K562 (cell line): ENCODE measurements at regions not wholly inside any gene's neighbourhood (a gene's known extent, or its start where the extent isn't known, plus 50 kb on each side); places are given as distances from the start of the nearest gene placed in this dataset.

Source experiments
- ATAC-seq: fragments of 200-7000 bp; cut with Tn5 transposase; 3 replicates; pipeline ENCODE4 v1.9.1; 2020; ENCODE audit warnings: moderate library complexity
- BruUV-seq: library from RNA; stranded (reverse); fragments of 400-500 nt; replicated peaks from 2 replicates; lab custom pipeline; 2021; lab: Mats Ljungman, UMichigan
- CTCF ChIA-PET: fragments of 300-600 bp; formaldehyde crosslinking; extraction: SDS; loops from one replicate; lab custom pipeline; 2021; ENCODE audit warnings: low intra/inter-chr PET ratio; lab: Yijun Ruan, JAX
- POLR2A ChIA-PET: fragments of 300-600, 350-650 bp; sonication (Branson Sonifier 250); formaldehyde crosslinking; extraction: SDS; loops from one replicate; lab custom pipeline; 2021; ENCODE audit warnings: antibody characterized with exemption, inconsistent platforms; lab: Yijun Ruan, JAX
- DNase-seq, 4 experiments: peaks; one replicate each; pipeline versions ENCODE4 v3.0.0 to v3.0.0-alpha.2; 2011 to 2018; ENCODE audit warnings: low spot score in 3 of 4, mixed read lengths in 3 of 4; ENCODE audit errors: extremely low read depth in 1 of 4
- FAIRE-seq: peaks from 2 replicates; lab custom pipeline; 2011; peaks lifted over from hg19 to GRCh38; lab: Jason Lieb, UNC
- H2AFZ ChIP-seq: 2 replicates; pipeline ENCODE4 v1.6.0; 2011; ENCODE audit warnings: low read depth, low read length, control low read depth, inconsistent platforms
- H3K27ac ChIP-seq: fragments of 200-600 bp; 3 replicates; pipeline ENCODE4 v1.8.0; 2011; ENCODE audit warnings: low read depth, mild to moderate bottlenecking, control low read depth, inconsistent platforms, low read length, moderate library complexity, mixed read lengths; ENCODE audit errors: extremely low read depth
- H3K27me3 ChIP-seq, 2 experiments: fragments of 300-600 bp in 1 of 2; 2 replicates in 1 of 2; 3 replicates in 1 of 2; pipeline versions ENCODE4 v1.6.0 to v1.8.0; 2011; ENCODE audit warnings: inconsistent platforms in 2 of 2, low read length in 2 of 2, mild to moderate bottlenecking in 1 of 2, mixed read lengths in 1 of 2, moderate library complexity in 1 of 2; ENCODE audit not compliant: control insufficient read depth in 2 of 2, insufficient read depth in 2 of 2
- H3K36me3 ChIP-seq: fragments of 300-600 bp; 3 replicates; pipeline ENCODE4 v1.8.0; 2011; ENCODE audit warnings: mild to moderate bottlenecking, low read length, inconsistent platforms; ENCODE audit not compliant: control insufficient read depth, insufficient read depth
- H3K4me1 ChIP-seq, 2 experiments: fragments of 200-600 bp in 1 of 2; replicated peaks in 1 of 2; 2 replicates in 1 of 2; 3 replicates in 1 of 2; pipeline versions ENCODE4 v1.5.1 to v1.8.0; 2011; ENCODE audit warnings: inconsistent platforms in 2 of 2, low read length in 2 of 2, mild to moderate bottlenecking in 1 of 2, mixed read lengths in 1 of 2, moderate library complexity in 1 of 2; ENCODE audit not compliant: control insufficient read depth in 2 of 2, insufficient read depth in 2 of 2
- H3K4me2 ChIP-seq: 2 replicates; pipeline ENCODE4 v1.6.1; 2011; ENCODE audit warnings: low read length, control low read depth, inconsistent platforms, mixed read lengths; ENCODE audit not compliant: insufficient read depth
- H3K4me3 ChIP-seq: fragments of 200-600 bp; sonication (generic), shearing (Covaris generic); 2 replicates; pipeline ENCODE4 v1.5.1; 2016; ENCODE audit warnings: control low read depth, inconsistent platforms
- H3K79me2 ChIP-seq: fragments of 200-600 bp; 3 replicates; pipeline ENCODE4 v1.8.0; 2011; ENCODE audit warnings: low read length, inconsistent platforms; ENCODE audit not compliant: control insufficient read depth, insufficient read depth
- H3K9ac ChIP-seq, 2 experiments: 2 replicates each; pipeline versions ENCODE4 v1.6.0 to v1.6.1; 2011; ENCODE audit warnings: low read depth in 2 of 2, low read length in 2 of 2, control low read depth in 1 of 2, inconsistent platforms in 1 of 2, mild to moderate bottlenecking in 1 of 2, mixed read lengths in 1 of 2; ENCODE audit not compliant: insufficient read depth in 1 of 2
- H3K9me1 ChIP-seq: one replicate; pipeline ENCODE4 v1.6.0; 2011; ENCODE audit warnings: inconsistent platforms, mild to moderate bottlenecking, low read length, moderate library complexity; ENCODE audit not compliant: control insufficient read depth, insufficient read depth
- H3K9me3 ChIP-seq: replicated peaks from 2 replicates; pipeline ENCODE4 v1.5.1; 2011; ENCODE audit warnings: low read depth, low read length, inconsistent platforms; ENCODE audit not compliant: control insufficient read depth, insufficient read depth
- H4K20me1 ChIP-seq: replicated peaks from 2 replicates; pipeline ENCODE4 v1.6.1; 2011; ENCODE audit warnings: low read length, inconsistent platforms, mixed read lengths; ENCODE audit not compliant: control insufficient read depth, insufficient read depth
- RBM22 ChIP-seq: fragments of 200-400 bp; formaldehyde crosslinking; IDR thresholded peaks from 2 replicates; pipeline ENCODE4 v1.6.1; 2018; ENCODE audit warnings: low read length, low read depth; ENCODE audit not compliant: poor library complexity, severe bottlenecking
- WGBS: fragments of 100-300 bp; shearing (Covaris generic); methylation state at CpG from one replicate; pipeline ENCODE4 v1.1.6; 2016; ENCODE audit warnings: low coverage, mixed read lengths; ENCODE audit not compliant: insufficient coverage; ENCODE audit errors: missing lambda C conversion rate; 5-methylcytosine and 5-hydroxymethylcytosine counted together
- in situ Hi-C: fragments of 300-500 bp; cut with MboI; formaldehyde crosslinking; loops from 4 replicates; pipeline ENCODE4 v1.15.0; 2018; ENCODE audit warnings: inconsistent platforms, mixed read lengths
- intact Hi-C: fragments of 100-400 bp; cut with micrococcal nuclease; formaldehyde crosslinking; loops from 2 replicates; pipeline ENCODE4 v1.14.2; 2022
- TF ChIP-seq, protein P1 (sequence below): fragments of 450-650 bp; conservative IDR thresholded peaks from 2 replicates; pipeline ENCODE4 v1.6.1; 2016; ENCODE audit warnings: missing genetic modification characterization, low read depth, mild to moderate bottlenecking, missing compliant biosample characterization, moderate library complexity
- TF ChIP-seq, protein P2 (sequence below): fragments of 450-650 bp; IDR thresholded peaks from 2 replicates; pipeline ENCODE4 v1.6.1; 2017; ENCODE audit warnings: antibody characterized with exemption, mild to moderate bottlenecking
- TF ChIP-seq, protein P3 (sequence below), 2 experiments: fragments of 450-650 bp; IDR thresholded peaks; 2 replicates each; pipeline ENCODE4 v1.6.1; 2016; ENCODE audit warnings: mild to moderate bottlenecking in 2 of 2, borderline replicate concordance in 1 of 2, low read depth in 1 of 2, moderate library complexity in 1 of 2

DNA sequence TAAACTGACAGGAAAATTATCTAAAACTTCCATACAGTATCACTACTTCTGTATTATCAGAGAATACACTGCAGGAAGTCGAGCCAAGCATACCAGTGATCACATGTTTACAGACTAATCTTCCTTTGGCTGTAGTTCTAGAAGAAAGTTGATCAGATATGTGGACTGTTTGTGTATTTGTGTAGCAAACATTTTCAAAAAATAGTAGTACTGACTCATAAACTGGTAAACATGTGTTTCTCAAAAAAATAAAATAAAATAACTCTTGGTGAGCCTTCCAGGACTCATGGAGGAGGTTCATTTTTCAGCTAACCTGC, 148.9 kb upstream of the SLC39A10 start:
- DNase-seq (no peak), FAIRE-seq (no peak), ATAC-seq (no peak)
- Histone ChIP-seq H4K20me1 (no peaks in the 10 kb centered on the region), H3K36me3 (no peaks in the 10 kb centered on the region; the same call in 2 of the 3 replicates), H3K9me1 (no peaks in the 10 kb centered on the region), H3K9ac (no peak overlapping the region), H3K27ac (no peak overlapping the region), H3K27me3 (no peaks in the 10 kb centered on the region), H3K4me1 (peaks cover 8 to 15% of the 10 kb centered on the region in 2 experiments; a peak in 4 of 5 replicates), H3K79me2 (no peaks in the 10 kb centered on the region), H3K4me3 (no peak overlapping the region), H3K4me2 (no peak overlapping the region), H3K9me3 (no peaks in the 10 kb centered on the region; the same call in none of the 2 replicates), H2AFZ (peak overlapping the region; percentile 72; the same call in 1 of the 2 replicates)
- intact Hi-C loops = no loop called here
- in situ Hi-C loops = no loop called here
- WGBS = no CpG with 5 or more reads among the region's 1 CpG
- ChIA-PET POLR2A (no interaction called here), CTCF (no interaction called here)
- BruUV-seq = no TSS peak
- no peak for TF ChIP-seq RBM22
- TF ChIP-seq, protein P1, sequence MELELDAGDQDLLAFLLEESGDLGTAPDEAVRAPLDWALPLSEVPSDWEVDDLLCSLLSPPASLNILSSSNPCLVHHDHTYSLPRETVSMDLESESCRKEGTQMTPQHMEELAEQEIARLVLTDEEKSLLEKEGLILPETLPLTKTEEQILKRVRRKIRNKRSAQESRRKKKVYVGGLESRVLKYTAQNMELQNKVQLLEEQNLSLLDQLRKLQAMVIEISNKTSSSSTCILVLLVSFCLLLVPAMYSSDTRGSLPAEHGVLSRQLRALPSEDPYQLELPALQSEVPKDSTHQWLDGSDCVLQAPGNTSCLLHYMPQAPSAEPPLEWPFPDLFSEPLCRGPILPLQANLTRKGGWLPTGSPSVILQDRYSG (tag) = no peak
- TF ChIP-seq, protein P2, sequence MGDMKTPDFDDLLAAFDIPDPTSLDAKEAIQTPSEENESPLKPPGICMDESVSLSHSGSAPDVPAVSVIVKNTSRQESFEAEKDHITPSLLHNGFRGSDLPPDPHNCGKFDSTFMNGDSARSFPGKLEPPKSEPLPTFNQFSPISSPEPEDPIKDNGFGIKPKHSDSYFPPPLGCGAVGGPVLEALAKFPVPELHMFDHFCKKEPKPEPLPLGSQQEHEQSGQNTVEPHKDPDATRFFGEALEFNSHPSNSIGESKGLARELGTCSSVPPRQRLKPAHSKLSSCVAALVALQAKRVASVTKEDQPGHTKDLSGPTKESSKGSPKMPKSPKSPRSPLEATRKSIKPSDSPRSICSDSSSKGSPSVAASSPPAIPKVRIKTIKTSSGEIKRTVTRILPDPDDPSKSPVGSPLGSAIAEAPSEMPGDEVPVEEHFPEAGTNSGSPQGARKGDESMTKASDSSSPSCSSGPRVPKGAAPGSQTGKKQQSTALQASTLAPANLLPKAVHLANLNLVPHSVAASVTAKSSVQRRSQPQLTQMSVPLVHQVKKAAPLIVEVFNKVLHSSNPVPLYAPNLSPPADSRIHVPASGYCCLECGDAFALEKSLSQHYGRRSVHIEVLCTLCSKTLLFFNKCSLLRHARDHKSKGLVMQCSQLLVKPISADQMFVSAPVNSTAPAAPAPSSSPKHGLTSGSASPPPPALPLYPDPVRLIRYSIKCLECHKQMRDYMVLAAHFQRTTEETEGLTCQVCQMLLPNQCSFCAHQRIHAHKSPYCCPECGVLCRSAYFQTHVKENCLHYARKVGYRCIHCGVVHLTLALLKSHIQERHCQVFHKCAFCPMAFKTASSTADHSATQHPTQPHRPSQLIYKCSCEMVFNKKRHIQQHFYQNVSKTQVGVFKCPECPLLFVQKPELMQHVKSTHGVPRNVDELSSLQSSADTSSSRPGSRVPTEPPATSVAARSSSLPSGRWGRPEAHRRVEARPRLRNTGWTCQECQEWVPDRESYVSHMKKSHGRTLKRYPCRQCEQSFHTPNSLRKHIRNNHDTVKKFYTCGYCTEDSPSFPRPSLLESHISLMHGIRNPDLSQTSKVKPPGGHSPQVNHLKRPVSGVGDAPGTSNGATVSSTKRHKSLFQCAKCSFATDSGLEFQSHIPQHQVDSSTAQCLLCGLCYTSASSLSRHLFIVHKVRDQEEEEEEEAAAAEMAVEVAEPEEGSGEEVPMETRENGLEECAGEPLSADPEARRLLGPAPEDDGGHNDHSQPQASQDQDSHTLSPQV = 0 out of 2 replicates have a peak, but pooled peaks have one; percentile 24
- TF ChIP-seq, protein P3, sequence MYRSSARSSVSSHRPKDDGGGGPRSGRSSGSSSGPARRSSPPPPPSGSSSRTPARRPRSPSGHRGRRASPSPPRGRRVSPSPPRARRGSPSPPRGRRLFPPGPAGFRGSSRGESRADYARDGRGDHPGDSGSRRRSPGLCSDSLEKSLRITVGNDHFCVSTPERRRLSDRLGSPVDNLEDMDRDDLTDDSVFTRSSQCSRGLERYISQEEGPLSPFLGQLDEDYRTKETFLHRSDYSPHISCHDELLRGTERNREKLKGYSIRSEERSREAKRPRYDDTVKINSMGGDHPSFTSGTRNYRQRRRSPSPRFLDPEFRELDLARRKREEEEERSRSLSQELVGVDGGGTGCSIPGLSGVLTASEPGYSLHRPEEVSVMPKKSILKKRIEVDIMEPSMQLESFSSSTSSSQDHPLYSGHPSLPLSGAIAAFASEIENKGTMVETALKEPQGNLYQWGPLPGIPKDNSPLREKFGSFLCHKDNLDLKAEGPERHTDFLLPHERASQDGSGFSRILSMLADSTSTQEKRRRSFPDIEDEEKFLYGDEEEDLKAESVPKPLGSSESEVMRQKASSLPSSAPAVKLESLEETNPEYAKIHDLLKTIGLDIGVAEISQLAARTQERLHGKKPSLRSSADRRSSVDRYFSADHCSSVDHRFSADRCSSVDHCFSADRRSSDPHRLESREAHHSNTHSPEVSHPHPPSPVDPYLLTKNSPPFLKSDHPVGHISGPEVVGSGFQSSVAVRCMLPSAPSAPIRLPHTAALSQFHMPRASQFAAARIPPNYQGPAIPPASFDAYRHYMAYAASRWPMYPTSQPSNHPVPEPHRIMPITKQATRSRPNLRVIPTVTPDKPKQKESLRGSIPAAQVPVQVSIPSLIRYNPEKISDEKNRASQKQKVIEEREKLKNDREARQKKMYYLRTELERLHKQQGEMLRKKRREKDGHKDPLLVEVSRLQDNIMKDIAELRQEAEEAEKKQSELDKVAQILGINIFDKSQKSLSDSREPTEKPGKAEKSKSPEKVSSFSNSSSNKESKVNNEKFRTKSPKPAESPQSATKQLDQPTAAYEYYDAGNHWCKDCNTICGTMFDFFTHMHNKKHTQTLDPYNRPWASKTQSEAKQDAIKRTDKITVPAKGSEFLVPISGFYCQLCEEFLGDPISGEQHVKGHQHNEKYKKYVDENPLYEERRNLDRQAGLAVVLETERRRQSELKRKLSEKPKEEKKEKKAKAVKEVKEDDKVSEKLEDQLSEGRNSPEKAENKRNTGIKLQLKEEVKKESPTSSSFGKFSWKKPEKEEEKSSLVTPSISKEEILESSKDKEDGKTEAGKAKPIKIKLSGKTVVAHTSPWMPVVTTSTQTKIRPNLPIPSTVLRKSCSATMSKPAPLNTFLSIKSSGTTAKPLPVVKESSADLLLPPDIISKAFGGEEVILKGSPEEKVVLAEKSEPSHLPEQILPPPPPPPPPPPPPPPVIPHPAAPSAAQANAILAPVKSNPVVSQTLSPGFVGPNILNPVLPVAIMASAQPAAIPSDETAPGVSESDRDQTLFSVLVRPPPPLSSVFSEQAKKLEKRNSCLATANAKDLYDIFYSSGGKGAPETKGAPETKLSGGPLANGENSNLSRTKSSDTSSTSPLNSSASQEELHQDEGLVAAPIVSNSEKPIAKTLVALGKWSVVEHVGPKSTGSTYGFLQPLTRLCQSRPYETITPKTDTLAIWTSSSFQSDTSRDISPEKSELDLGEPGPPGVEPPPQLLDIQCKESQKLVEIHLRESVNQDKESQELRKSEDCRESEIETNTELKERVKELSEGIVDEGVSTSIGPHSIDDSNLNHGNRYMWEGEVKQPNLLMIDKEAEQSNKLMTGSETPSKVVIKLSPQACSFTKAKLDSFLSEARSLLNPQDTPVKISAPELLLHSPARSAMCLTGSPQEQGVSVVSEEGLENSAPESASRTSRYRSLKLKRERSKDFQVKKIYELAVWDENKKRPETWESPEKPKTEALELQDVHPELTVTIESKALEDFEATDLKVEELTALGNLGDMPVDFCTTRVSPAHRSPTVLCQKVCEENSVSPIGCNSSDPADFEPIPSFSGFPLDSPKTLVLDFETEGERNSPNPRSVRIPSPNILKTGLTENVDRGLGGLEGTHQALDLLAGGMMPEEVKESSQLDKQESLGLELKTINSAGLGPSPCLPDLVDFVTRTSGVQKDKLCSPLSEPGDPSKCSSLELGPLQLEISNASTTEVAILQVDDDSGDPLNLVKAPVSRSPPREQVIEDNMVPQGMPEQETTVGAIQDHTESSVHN (IDR thresholded peaks at IDR 0.05; ENCODE audit: borderline replicate concordance in 1 of 2, low read depth in 1 of 2) = no peak
